ENCODE measurements at regions not wholly inside any gene's neighbourhood (a gene's known extent, or its start where the extent isn't known, plus 50 kb on each side); places are given as distances from the start of the nearest gene placed in this dataset.

DNA sequence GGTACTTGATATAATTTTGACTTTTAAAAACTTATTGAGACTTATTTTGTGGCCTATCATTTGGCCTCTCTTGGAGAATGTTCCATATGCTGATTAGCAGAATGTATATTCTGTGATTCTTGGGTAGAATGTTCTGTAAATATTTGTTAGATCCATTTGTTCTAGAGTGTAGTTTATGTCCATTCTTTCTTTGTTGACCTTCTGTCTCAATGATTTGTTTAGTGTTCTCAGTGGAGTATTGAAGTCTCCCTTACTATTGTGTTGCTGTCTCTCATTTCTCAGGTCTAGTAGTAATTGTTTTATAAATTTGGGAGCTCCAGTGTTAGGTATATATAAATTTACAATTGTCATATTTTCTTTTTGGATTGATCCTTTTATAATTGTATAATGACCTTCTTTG lies 349.6 kb upstream of the CWC22 start:
- no peak for DNase-seq (ENCODE audit: low read depth)
- TF ChIP-seq, protein P1, sequence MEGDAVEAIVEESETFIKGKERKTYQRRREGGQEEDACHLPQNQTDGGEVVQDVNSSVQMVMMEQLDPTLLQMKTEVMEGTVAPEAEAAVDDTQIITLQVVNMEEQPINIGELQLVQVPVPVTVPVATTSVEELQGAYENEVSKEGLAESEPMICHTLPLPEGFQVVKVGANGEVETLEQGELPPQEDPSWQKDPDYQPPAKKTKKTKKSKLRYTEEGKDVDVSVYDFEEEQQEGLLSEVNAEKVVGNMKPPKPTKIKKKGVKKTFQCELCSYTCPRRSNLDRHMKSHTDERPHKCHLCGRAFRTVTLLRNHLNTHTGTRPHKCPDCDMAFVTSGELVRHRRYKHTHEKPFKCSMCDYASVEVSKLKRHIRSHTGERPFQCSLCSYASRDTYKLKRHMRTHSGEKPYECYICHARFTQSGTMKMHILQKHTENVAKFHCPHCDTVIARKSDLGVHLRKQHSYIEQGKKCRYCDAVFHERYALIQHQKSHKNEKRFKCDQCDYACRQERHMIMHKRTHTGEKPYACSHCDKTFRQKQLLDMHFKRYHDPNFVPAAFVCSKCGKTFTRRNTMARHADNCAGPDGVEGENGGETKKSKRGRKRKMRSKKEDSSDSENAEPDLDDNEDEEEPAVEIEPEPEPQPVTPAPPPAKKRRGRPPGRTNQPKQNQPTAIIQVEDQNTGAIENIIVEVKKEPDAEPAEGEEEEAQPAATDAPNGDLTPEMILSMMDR (IDR thresholded peaks at IDR 0.05; ENCODE audit: insufficient read depth, low read length) = no peak

DNA sequence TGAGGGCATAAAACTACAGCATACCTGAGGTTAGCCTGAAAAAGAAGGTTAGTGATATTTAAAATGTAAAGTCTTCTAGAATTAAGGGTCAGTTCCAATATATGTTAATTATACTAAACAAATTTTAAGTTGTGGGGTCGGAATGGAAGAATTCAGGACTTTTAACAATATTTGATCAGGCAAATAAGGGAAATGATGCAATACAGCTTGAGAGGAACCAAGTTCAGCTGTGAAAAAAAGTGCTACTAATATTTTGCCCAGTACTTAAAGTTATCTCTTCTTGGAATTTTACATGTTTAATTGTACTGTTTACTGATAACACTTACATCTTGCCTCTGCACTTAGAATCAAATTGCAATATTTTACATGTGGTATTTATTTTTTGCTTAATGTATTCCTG lies 345.5 kb upstream of the CWC22 start:
- TF ChIP-seq, protein P1 (IDR thresholded peaks at IDR 0.05; ENCODE audit: insufficient read depth, low read length) = no peak
- DNase-seq (ENCODE audit: low read depth) = no peak
- no peak overlapping the region for H3K4me3 ChIP-seq (ENCODE audit: low read depth, low read length)

More for the DNA sequence above, 349.6 kb upstream of the CWC22 start:
- no peak overlapping the region for H3K4me3 ChIP-seq (ENCODE audit: low read depth, low read length)

DNA sequence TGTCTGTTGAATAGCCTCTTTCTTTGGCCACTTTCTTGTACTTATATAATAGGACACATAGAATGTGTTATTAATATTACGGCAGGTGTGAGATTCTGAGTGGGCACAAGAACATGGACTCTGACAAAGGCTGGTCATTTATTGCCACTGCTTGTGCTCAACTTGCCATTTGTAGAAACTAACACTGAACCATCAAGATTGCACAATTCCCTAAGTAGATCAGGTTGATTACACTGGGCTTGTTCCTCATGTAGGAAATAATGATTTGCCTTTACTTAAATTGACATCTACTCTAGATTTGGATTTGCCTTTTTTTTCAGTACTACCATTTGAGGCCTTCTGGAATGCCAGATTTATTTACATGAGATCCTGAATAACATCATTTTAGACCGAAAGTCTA lies 342.7 kb upstream of the CWC22 start:
- no peak for DNase-seq (ENCODE audit: low read depth)
- TF ChIP-seq, protein P1 (IDR thresholded peaks at IDR 0.05; ENCODE audit: insufficient read depth, low read length) = no peak
- no peak overlapping the region for H3K4me3 ChIP-seq (ENCODE audit: low read depth, low read length)

DNA sequence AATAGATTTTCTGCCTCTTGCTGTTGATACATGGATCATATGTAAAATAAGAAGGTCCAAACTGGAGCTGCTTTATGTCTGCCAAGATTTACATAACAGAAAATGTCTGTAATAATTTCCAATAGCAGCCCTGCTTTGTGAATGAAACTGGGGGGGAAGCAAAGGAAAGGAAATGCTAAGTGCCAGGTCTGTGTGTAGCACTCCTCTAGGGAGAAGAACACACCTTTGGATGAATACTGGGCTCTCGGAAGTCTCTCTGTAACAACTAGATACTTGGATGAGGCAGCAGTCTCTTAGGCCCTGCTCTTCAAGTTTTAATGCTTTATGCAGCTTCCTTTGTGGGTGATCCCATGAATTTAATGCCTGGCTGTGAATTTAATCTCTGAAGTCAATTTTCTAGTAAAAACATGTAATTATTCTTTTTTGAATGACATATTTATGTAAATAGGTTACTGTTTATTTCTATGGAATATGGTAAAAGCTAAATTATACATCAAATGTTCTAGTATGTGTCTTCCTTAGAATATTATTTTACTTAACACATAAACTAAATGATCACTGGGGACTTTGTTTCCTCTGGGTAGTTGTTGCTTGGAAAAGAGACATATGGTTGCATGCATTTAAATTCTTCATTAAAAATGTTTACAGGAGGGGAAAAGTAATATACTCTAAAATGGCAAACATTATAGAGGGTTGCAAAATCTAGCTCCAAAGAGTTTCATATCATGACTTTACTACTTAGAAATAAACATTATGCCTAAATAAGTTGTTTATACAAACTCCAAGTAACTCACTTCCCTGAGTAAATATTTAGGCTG lies 336.6 kb upstream of the CWC22 start:
- DNase-seq (ENCODE audit: low read depth) = no peak
- no peak overlapping the region for H3K4me3 ChIP-seq (ENCODE audit: low read depth, low read length)
- TF ChIP-seq, protein P1 (IDR thresholded peaks at IDR 0.05; ENCODE audit: insufficient read depth, low read length) = no peak

DNA sequence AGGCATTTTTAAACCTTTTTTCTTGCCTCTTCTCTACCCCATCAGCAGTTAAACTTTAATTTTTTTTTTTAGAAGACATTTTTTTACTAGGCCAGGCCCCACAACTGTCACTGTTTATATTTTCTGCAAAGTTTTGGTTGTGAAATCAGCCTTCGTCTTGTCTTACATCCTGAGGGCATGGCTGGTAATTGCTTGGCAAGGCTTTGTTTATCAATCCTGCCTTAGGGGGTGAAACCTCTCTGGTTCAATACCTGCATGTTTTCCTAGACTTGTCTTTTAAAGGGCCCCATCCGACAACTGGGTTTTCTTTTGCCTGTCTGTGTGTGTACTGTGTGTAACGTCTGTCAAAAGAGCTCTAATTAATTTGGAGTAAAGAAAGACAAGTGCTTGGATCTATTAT lies 330.0 kb upstream of the CWC22 start:
- no peak overlapping the region for H3K4me3 ChIP-seq (ENCODE audit: low read depth, low read length)
- no peak for DNase-seq (ENCODE audit: low read depth)
- TF ChIP-seq, protein P1 (IDR thresholded peaks at IDR 0.05; ENCODE audit: insufficient read depth, low read length) = no peak

DNA sequence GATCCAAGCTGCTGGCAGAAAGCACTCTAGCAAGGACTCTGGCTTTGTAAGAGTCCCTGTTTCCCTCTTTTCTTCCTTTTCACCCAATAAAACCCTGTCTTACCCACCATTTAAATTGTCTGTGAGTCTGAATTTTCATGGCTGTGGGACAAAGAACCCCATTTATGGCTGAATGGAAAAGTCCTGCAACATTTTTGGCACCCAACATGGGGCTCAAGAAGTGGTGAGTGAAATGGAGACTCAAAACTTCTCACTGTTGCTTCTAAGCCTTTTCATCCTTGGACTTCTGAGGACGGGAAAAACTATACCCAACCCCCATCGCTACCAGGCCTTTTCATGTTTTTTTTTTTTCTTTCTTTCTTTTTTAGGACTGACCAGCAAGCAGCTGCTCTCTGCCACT lies 329.5 kb upstream of the CWC22 start:
- no peak overlapping the region for H3K4me3 ChIP-seq (ENCODE audit: low read depth, low read length)
- no peak for DNase-seq (ENCODE audit: low read depth)
- TF ChIP-seq, protein P1 (IDR thresholded peaks at IDR 0.05; ENCODE audit: insufficient read depth, low read length) = no peak

DNA sequence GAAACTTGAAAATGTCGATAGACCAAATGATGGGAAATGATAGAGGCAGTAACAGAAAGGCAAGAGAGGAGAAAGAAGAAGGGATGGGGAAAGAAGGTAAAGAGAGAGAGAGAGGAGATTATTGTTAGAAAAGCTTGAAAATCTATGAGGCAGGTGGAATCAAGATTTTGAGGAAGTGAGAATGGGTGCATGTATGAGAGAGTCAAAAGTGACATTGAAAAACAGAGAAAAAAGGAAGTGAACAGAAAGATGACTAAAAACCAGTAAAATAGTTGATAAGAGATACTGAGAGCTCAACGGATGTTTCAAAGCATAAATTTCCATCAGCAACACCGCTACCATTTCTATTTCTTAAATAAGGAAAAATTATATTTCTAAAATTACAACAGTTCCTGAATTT lies 327.4 kb upstream of the CWC22 start:
- H3K4me3 ChIP-seq (ENCODE audit: low read depth, low read length) = no peak overlapping the region
- DNase-seq (ENCODE audit: low read depth) = no peak
- TF ChIP-seq, protein P1 (IDR thresholded peaks at IDR 0.05; ENCODE audit: insufficient read depth, low read length) = no peak

All from fibroblast of the aortic adventitia (primary cell).